ENCODE measurements at regions not wholly inside any gene's neighbourhood (a gene's known extent, or its start where the extent isn't known, plus 50 kb on each side); places are given as distances from the start of the nearest gene placed in this dataset.
"Not testable (repeated sequence)": the region's sequence is repeated elsewhere in the genome, so short reads cannot be mapped to it uniquely, and the experiment has no call there.

- TF ChIP-seq EZH2 (IDR thresholded peaks at IDR 0.05; ENCODE audit: low read length) = no peak
- H3K79me2 ChIP-seq (ENCODE audit: control insufficient read depth, insufficient read depth, low read length) = no peaks in the 10 kb centered on the region
- H3K4me2 ChIP-seq (ENCODE audit: control insufficient read depth, extremely low read depth, insufficient read depth, low read depth, low read length) = no peak overlapping the region
- no peaks in the 10 kb centered on the region for H3K4me1 ChIP-seq (ENCODE audit: control insufficient read depth, extremely low read depth, insufficient read depth, low read length)
- no peak overlapping the region for H2AFZ ChIP-seq (ENCODE audit: control insufficient read depth, low read length)
- no peak overlapping the region for H3K9ac ChIP-seq (ENCODE audit: control insufficient read depth, extremely low read depth, insufficient read depth, low read length)
- no peaks in the 10 kb centered on the region for H4K20me1 ChIP-seq (ENCODE audit: control insufficient read depth, extremely low read depth, insufficient read depth, low read length)
- H3K27ac ChIP-seq (ENCODE audit: control insufficient read depth, insufficient read depth, low read length) = no peak overlapping the region
- no peaks in the 10 kb centered on the region for H3K9me3 ChIP-seq (ENCODE audit: control insufficient read depth, low read depth, low read length)
- H3K36me3 ChIP-seq (ENCODE audit: control insufficient read depth in 2 of 2, extremely low read depth in 1 of 2, insufficient read depth in 2 of 2, low read length in 2 of 2) = no peaks in the 10 kb centered on the region
- no peak for DNase-seq (ENCODE audit: low read depth, low spot score)
- FAIRE-seq = no peak
- H3K9me1 ChIP-seq (ENCODE audit: control insufficient read depth, extremely low read depth, insufficient read depth, low read length) = no peaks in the 10 kb centered on the region
- no peak overlapping the region for H3K4me3 ChIP-seq (ENCODE audit: control insufficient read depth in 2 of 3, extremely low read depth in 1 of 3, insufficient read depth in 2 of 3, low read depth in 1 of 3, low read length in 3 of 3)
- no peaks in the 10 kb centered on the region for H3K27me3 ChIP-seq (ENCODE audit: control insufficient read depth, extremely low read depth, insufficient read depth, low read length)
- dilution Hi-C loops (cut with MboI; ENCODE audit: extremely low pct_ligation_motif_present, low sequenced_read_pairs) = no loop called here
These were observed 495.3 kb upstream of the ARPP21 start for GRCh38 chr3:35144011-35144410.

DNA sequence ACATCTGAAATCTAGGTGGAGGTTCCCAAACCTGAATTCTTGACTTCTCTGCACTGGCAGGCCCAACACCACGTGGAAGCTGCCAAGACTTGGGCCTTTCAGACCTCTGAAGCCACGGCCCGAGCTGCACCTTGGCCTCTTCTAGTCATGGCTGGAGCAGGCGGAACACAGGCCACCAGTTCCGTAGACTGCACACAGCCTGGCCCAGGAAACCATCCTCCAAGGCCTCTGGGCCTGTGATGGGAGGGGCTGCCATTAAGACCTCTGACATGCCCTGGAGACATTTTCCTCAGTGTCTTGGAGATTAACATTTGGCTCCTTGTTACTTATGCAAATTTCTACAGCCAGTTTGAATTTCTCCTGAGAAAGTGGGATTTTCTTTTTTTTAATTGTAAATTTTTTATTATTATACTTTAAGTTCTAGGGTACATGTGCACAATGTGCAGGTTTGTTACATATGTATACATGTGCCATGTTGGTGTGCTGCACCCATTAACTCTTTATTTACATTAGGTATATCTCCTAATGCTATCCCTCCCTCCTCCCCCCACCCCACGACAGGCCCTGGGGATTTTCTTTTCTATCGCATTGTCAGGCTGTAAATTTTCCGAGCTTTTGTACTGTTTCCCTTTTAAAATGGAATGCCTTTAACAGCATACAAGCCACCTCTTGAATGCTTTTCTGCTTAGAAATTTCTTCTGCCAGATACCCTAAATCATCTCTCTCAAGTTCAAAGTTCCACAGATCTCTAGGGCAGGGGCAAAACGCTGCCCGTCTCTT is 492.9 kb upstream of the ARPP21 start:
- H3K79me2 ChIP-seq (ENCODE audit: control insufficient read depth, insufficient read depth, low read length); FAIRE-seq; H3K4me1 ChIP-seq (ENCODE audit: control insufficient read depth, extremely low read depth, insufficient read depth, low read length); H3K4me3 ChIP-seq (ENCODE audit: control insufficient read depth in 2 of 3, extremely low read depth in 1 of 3, insufficient read depth in 2 of 3, low read depth in 1 of 3, low read length in 3 of 3); dilution Hi-C loops (cut with MboI; ENCODE audit: extremely low pct_ligation_motif_present, low sequenced_read_pairs); H3K9me1 ChIP-seq (ENCODE audit: control insufficient read depth, extremely low read depth, insufficient read depth, low read length); H3K9me3 ChIP-seq (ENCODE audit: control insufficient read depth, low read depth, low read length); DNase-seq (ENCODE audit: low read depth, low spot score); H3K27ac ChIP-seq (ENCODE audit: control insufficient read depth, insufficient read depth, low read length); H3K36me3 ChIP-seq (ENCODE audit: control insufficient read depth in 2 of 2, extremely low read depth in 1 of 2, insufficient read depth in 2 of 2, low read length in 2 of 2); H3K9ac ChIP-seq (ENCODE audit: control insufficient read depth, extremely low read depth, insufficient read depth, low read length); H2AFZ ChIP-seq (ENCODE audit: control insufficient read depth, low read length); H3K27me3 ChIP-seq (ENCODE audit: control insufficient read depth, extremely low read depth, insufficient read depth, low read length); H4K20me1 ChIP-seq (ENCODE audit: control insufficient read depth, extremely low read depth, insufficient read depth, low read length); H3K4me2 ChIP-seq (ENCODE audit: control insufficient read depth, extremely low read depth, insufficient read depth, low read depth, low read length): not testable (repeated sequence)

DNA sequence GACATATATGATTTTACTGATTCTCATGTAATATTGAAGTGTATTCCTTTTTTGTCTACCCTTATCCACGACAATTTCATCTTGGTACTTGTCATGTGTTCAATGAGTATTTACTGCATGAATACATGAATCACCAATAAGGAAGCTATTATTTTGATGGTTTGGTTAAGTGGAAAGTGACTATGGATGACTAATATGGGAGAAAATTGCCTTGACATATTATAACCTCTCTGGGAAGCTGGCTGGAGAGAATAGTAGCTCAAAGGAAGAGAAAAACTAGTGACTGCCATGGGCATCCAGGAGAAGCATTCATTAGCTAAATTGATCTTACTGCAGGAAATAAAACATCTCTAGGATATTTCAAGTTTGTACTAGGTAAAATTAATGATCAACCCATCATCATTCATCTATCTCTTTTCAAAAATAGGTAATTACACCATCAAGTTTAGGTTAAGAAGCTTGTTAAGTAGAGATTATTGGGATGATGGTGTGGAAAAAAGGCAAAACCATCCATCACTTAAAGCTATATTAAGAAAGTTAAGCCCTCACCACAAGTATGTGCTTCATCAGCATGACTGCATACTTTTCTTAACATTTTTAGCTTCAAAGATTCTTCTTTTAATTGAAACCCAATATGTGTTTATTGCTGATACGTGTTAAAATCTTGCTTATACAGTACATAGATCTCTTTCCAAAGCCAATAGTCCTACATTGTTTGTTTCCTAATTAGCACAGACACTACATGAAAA is 455.2 kb upstream of the ARPP21 start:
- Histone ChIP-seq H2AFZ (ENCODE audit: control insufficient read depth, low read length) (no peak overlapping the region), H3K4me3 (ENCODE audit: control insufficient read depth in 2 of 3, extremely low read depth in 1 of 3, insufficient read depth in 2 of 3, low read depth in 1 of 3, low read length in 3 of 3) (no peak overlapping the region), H3K4me1 (ENCODE audit: control insufficient read depth, extremely low read depth, insufficient read depth, low read length) (no peaks in the 10 kb centered on the region), H3K9ac (ENCODE audit: control insufficient read depth, extremely low read depth, insufficient read depth, low read length) (no peak overlapping the region), H3K27me3 (ENCODE audit: control insufficient read depth, extremely low read depth, insufficient read depth, low read length) (no peaks in the 10 kb centered on the region), H3K36me3 (ENCODE audit: control insufficient read depth in 2 of 2, extremely low read depth in 1 of 2, insufficient read depth in 2 of 2, low read length in 2 of 2) (no peaks in the 10 kb centered on the region), H4K20me1 (ENCODE audit: control insufficient read depth, extremely low read depth, insufficient read depth, low read length) (no peaks in the 10 kb centered on the region), H3K4me2 (ENCODE audit: control insufficient read depth, extremely low read depth, insufficient read depth, low read depth, low read length) (no peak overlapping the region), H3K9me3 (ENCODE audit: control insufficient read depth, low read depth, low read length) (no peaks in the 10 kb centered on the region), H3K9me1 (ENCODE audit: control insufficient read depth, extremely low read depth, insufficient read depth, low read length) (no peaks in the 10 kb centered on the region), H3K79me2 (ENCODE audit: control insufficient read depth, insufficient read depth, low read length) (no peaks in the 10 kb centered on the region), H3K27ac (ENCODE audit: control insufficient read depth, insufficient read depth, low read length) (no peak overlapping the region)
- DNase-seq (ENCODE audit: low read depth, low spot score) (no peak), FAIRE-seq (no peak)
- TF ChIP-seq EZH2 (IDR thresholded peaks at IDR 0.05; ENCODE audit: low read length) = no peak
- TF ChIP-seq, protein P1, sequence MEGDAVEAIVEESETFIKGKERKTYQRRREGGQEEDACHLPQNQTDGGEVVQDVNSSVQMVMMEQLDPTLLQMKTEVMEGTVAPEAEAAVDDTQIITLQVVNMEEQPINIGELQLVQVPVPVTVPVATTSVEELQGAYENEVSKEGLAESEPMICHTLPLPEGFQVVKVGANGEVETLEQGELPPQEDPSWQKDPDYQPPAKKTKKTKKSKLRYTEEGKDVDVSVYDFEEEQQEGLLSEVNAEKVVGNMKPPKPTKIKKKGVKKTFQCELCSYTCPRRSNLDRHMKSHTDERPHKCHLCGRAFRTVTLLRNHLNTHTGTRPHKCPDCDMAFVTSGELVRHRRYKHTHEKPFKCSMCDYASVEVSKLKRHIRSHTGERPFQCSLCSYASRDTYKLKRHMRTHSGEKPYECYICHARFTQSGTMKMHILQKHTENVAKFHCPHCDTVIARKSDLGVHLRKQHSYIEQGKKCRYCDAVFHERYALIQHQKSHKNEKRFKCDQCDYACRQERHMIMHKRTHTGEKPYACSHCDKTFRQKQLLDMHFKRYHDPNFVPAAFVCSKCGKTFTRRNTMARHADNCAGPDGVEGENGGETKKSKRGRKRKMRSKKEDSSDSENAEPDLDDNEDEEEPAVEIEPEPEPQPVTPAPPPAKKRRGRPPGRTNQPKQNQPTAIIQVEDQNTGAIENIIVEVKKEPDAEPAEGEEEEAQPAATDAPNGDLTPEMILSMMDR (optimal IDR thresholded peaks at IDR 0.05 in 1 of 3, IDR thresholded peaks at IDR 0.05 in 1 of 3, conservative IDR thresholded peaks at IDR 0.05 in 1 of 3; ENCODE audit: extremely low read depth in 1 of 3, insufficient read depth in 2 of 3, low read length in 3 of 3) = no peak
- dilution Hi-C loops (cut with MboI; ENCODE audit: extremely low pct_ligation_motif_present, low sequenced_read_pairs) = no loop called here

Data from keratinocyte (primary cell).